Stimulated activated CD4-positive, alpha-beta T cell treated with anti-CD3 and anti-CD28 coated beads, TNF-alpha, amount 100 ng/mL, for 24 hours (primary cell): ENCODE measurements at regions not wholly inside any gene's neighbourhood (a gene's known extent, or its start where the extent isn't known, plus 50 kb on each side); places are given as distances from the start of the nearest gene placed in this dataset.

Source experiments
- DNase-seq, 3 experiments: peaks; one replicate each; pipeline ENCODE4 v3.0.0-alpha.2; 2020; ENCODE audit warnings: low read depth in 3 of 3

- DNase-seq, result no peak
These were observed 78.0 kb upstream of the TNFSF18 start for GRCh38 chr1:173128742-173129141.

- DNase-seq, result no peak
These were observed 76.9 kb upstream of the TNFSF18 start for GRCh38 chr1:173127369-173128307.

GRCh38 chr1:173126421-173126820 is 75.7 kb upstream of the TNFSF18 start:
- DNase-seq, result no peak

GRCh38 chr1:173122958-173123852 is 72.5 kb upstream of the TNFSF18 start:
- DNase-seq, result no peak

GRCh38 chr1:173122344-173122935 is 71.7 kb upstream of the TNFSF18 start:
- no peak for DNase-seq

- DNase-seq, result no peak
These were observed 67.7 kb upstream of the TNFSF18 start for GRCh38 chr1:173118404-173118803.

- DNase-seq, result no peak
These were observed 67.0 kb upstream of the TNFSF18 start for GRCh38 chr1:173117761-173118160.

- DNase-seq, result no peak
These were observed 66.4 kb upstream of the TNFSF18 start for GRCh38 chr1:173117108-173117633.

- no peak for DNase-seq
These were observed 63.6 kb upstream of the TNFSF18 start for GRCh38 chr1:173114346-173114745.

- peak in 1 of 3 experiments; percentile 9 for DNase-seq
These were observed 62.4 kb upstream of the TNFSF18 start for GRCh38 chr1:173113015-173113741.

- no peak for DNase-seq
These were observed 61.4 kb upstream of the TNFSF18 start for GRCh38 chr1:173112129-173112528.

- DNase-seq, result no peak
These were observed 57.0 kb upstream of the TNFSF18 start for GRCh38 chr1:173107696-173108095.

GRCh38 chr1:173103006-173103405 is 52.3 kb upstream of the TNFSF18 start:
- DNase-seq, result no peak

GRCh38 chr1:173101589-173101988 is 50.8 kb upstream of the TNFSF18 start:
- no peak for DNase-seq

- no peak for DNase-seq
These were observed 49.9 kb upstream of the TNFSF18 start for GRCh38 chr1:173100476-173101107.
